ENCODE measurements at regions not wholly inside any gene's neighbourhood (a gene's known extent, or its start where the extent isn't known, plus 50 kb on each side); places are given as distances from the start of the nearest gene placed in this dataset.
A peak's percentile ranks its signal among the peaks of the same experiment; 100 is the strongest.
"Not testable (repeated sequence)": the region's sequence is repeated elsewhere in the genome, so short reads cannot be mapped to it uniquely, and the experiment has no call there.

DNA sequence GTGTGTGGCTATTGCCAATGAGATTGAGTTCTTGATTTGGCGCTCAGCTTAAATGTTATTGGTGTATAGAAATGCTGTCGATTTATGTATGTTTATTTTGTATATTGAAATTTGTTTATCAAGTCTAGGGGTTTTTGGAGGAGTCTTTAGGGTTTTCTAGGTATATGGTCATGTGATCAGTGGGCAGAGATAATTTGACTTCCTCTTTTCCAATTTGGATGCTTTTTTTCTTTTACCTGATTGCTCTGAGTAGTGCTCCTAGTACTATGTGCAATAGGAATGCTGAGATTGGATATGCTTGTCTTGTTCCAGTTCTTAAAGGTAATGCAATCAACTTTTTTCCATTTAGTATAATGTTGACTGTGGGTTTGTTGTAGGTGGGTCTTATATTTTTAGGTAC is 99.8 kb upstream of the PMCH start:
- TF ChIP-seq, protein P1, sequence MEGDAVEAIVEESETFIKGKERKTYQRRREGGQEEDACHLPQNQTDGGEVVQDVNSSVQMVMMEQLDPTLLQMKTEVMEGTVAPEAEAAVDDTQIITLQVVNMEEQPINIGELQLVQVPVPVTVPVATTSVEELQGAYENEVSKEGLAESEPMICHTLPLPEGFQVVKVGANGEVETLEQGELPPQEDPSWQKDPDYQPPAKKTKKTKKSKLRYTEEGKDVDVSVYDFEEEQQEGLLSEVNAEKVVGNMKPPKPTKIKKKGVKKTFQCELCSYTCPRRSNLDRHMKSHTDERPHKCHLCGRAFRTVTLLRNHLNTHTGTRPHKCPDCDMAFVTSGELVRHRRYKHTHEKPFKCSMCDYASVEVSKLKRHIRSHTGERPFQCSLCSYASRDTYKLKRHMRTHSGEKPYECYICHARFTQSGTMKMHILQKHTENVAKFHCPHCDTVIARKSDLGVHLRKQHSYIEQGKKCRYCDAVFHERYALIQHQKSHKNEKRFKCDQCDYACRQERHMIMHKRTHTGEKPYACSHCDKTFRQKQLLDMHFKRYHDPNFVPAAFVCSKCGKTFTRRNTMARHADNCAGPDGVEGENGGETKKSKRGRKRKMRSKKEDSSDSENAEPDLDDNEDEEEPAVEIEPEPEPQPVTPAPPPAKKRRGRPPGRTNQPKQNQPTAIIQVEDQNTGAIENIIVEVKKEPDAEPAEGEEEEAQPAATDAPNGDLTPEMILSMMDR (IDR thresholded peaks at IDR 0.05) = no peak
- ATAC-seq (ENCODE audit: low FRiP score) (no peak), DNase-seq (ENCODE audit: low spot score) (no peak)

DNA sequence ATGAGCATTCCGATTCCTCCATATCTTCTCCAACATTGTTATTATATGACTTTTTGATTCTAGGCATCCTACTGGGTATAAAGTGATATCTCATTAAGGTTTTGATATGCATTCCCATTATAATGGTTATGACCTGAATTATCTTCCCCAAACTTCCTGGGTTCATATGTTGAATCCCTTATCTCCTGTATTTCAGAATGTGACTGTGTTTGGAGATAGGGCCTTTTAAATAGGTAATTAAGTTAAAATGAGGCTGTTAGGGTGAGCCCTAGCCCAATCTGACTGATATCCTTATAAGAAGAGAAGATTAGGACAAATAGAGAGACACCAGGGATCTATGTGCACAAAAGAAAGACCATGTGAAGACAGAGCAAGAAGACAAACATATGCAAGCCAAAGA is 96.9 kb upstream of the PMCH start:
- TF ChIP-seq, protein P1 (IDR thresholded peaks at IDR 0.05) = no peak
- ATAC-seq (ENCODE audit: low FRiP score) (no peak), DNase-seq (ENCODE audit: low spot score) (no peak)

DNA sequence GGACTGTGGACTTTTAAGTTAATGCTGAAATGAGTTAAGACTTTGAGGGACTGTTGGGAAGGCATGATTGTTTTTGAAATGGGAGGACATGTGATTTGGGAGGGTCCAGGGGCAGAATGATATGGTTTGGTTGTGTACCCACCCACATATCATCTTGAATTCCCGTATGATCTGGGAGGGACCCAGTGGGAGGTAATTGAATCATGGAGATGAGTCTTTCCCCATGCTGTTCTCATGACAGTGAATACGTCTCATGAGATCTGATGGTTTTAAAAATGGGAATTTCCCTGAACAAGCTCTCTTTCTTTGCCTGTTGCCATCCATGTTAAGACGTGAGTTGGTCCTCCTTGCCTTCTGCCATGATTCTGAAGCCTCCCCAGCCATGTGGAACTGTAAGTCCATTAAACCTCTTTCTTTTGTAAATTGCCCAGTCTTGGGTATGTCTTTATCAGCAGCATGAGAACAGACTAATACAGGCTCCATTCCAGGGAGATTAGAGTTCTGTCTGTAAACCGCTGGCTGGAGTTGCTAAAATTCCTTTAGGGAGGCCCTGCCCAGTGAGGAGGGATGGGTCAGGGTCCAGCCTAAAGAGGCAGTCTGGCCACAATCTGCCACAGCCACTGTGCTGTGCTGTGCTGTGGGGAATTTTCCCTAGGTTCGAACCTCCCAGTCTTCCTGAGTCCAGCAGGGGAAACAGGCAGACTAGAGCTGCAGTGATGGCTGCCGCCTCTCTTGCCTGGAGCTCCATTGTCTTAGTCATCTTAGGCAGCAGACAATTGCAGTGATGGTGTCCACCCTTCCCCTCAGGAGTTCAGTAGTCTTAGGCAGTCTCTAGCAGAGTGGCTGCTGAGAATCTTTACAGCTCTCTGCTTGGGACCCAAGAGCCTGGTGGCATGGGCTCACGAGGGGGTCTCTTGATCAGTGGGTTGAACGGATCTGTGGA is 94.1 kb upstream of the PMCH start:
- ATAC-seq (ENCODE audit: low FRiP score) = peak; percentile 66
- not testable (repeated sequence) for DNase-seq (ENCODE audit: low spot score)

DNA sequence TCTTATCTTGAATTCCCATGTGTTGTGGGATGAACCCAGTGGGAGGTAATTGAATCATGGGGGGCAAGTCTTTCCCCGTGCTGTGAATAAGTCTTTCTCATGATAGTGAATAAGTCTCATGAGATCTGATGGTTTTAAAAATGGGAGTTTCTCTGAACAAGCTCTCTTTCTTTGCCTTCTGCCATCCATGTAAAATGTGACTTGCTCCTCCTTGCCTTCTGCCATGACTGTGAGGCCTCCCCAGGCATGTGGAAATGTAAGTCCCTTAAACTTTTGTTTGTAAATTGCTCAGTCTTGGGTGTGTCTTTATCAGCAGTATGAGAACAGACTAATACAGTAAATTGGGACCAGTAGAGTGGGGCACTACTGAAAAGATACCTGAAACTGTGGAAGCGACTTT is 92.1 kb upstream of the PMCH start:
- ATAC-seq (ENCODE audit: low FRiP score); DNase-seq (ENCODE audit: low spot score): not testable (repeated sequence)

DNA sequence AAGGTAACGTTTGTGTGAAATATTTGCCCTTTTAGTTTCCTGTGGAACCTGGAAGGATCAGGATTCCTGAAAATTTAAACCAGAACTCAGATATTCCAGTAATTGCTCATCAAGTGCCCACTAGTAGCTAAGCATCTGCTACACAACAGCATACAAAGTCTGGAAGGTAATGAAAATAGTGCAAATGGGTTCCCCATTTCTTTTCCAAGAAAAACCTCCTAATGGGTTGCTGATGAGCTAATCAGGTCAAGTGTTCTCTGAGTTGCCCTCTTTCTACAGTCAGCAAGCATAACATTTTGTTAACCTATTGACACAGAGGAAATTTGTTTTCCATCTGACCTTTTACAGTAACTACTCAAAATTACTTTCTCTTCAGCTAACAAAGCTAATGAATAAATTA is 83.6 kb upstream of the PMCH start:
- TF ChIP-seq, protein P1 (IDR thresholded peaks at IDR 0.05) = no peak
- ATAC-seq (ENCODE audit: low FRiP score) (no peak), DNase-seq (ENCODE audit: low spot score) (no peak)

DNA sequence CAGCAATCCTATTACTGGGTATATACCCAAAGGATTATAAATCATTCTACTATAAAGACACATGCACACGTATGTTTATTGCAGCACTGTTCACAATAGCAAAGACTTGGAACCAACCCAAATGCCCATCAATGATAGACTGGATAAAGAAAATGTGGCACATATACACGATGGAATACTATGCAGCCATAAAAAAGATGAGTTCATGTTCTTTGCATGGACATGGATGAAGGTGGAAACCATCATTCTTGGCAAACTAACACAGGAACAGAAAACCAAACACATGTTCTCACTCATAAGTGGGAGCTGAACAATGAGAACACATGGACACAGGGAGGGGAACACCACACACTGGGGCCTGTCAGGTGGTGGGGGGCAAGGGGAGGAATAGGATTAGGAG is 58.1 kb upstream of the PMCH start:
- ATAC-seq (ENCODE audit: low FRiP score); DNase-seq (ENCODE audit: low spot score): not testable (repeated sequence)

DNA sequence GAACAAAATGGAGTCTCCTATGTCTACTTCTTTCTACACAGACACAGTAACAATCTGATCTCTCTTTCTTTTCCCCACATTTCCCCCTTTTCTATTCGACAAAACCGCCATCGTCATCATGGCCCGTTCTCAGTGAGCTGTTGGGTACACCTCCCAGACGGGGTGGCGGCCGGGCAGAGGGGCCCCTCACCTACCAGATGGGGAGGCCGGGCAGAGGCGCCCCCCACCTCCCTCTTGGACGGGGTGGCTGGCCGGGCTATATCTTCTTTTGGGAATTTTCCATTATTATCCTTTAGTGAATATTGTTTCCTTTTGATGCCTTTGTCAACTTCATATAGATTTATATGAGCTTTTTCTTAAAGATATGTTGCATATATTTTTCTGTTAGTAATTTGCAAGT is 53.4 kb upstream of the PMCH start:
- not testable (repeated sequence) for DNase-seq (ENCODE audit: low spot score); ATAC-seq (ENCODE audit: low FRiP score)

DNA sequence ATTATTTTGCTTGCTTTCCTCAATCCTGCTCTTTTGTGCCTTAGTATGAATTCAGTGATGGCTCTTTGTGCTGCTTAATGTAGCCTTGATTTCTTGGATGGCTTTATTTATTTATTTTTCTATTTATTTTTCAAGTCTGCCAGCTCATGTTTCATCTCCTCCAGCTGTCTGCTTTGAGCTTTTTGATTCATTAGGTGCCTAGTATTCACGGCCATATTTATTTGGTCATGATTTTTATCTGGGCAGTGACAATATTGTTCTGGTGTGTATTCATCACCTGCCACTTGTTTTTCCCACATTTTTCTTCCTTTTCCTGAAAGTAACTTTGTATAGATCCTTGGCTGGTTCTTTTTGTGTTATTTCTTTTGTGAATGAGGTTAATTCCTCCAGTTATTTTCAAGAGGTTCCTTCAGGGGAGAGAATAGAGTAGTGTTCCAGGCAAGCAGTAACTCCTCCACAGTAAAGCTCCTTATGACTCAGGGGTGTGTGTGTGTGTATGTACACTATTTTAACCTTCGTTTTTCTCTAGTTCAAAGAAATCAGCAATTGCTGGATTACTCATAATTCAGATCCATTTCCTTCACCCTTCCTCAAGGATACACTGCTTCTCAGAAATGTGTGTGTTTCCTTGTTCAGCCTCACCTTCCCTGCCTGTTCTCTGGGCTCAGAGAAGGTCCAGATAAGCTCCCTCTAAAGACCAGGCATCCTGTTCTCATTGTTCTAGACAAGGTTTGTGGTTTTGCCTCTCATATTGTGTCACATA is 51.6 kb upstream of the PMCH start:
- ATAC-seq (ENCODE audit: low FRiP score) = no peak
- TF ChIP-seq, protein P1 (IDR thresholded peaks at IDR 0.05) = no peak
- no peak for DNase-seq (ENCODE audit: low spot score)

Data from omental fat pad (tissue), 3 donors.